Cardiac muscle cell (in vitro differentiated cells and primary cell): ENCODE measurements at regions not wholly inside any gene's neighbourhood (a gene's known extent, or its start where the extent isn't known, plus 50 kb on each side); places are given as distances from the start of the nearest gene placed in this dataset.

ENCODE experiments used
- DNase-seq, 2 donors: peaks; one replicate each; pipeline versions ENCODE4 v3.0.0 to v3.0.0-alpha.2; 2010 to 2017; ENCODE audit warnings: low read depth in 1 of 2, low spot score in 1 of 2
- H3K27ac ChIP-seq: fragments of 200-600 bp; sonication (generic); 2 replicates; pipeline ENCODE4 v1.5.1; 2016
- H3K27me3 ChIP-seq: fragments of 200-600 bp; sonication (generic); 2 replicates; pipeline ENCODE4 v1.6.0; 2016; ENCODE audit warnings: control low read depth
- H3K36me3 ChIP-seq: fragments of 200-600 bp; sonication (generic); 2 replicates; pipeline ENCODE4 v1.5.1; 2016; ENCODE audit warnings: control low read depth
- H3K4me1 ChIP-seq: fragments of 200-600 bp; sonication (generic); 2 replicates; pipeline ENCODE4 v1.8.1; 2017; ENCODE audit warnings: low read depth, mild to moderate bottlenecking, mixed run types
- H3K4me3 ChIP-seq: fragments of 200-600 bp; sonication (generic); 2 replicates; pipeline ENCODE4 v1.5.1; 2016; ENCODE audit warnings: mild to moderate bottlenecking
- H3K9me3 ChIP-seq: fragments of 200-600 bp; sonication (generic); 2 replicates; pipeline ENCODE4 v1.5.1; 2017; ENCODE audit warnings: low read depth, mild to moderate bottlenecking, control low read depth
- CTCF ChIP-seq: IDR thresholded peaks from 2 replicates; pipeline ENCODE4 v1.5.1; 2012; ENCODE audit warnings: low read depth, mild to moderate bottlenecking, low read length

- Histone ChIP-seq H3K9me3 (no peaks in the 10 kb centered on the region), H3K36me3 (no peaks in the 10 kb centered on the region), H3K27ac (no peak overlapping the region), H3K27me3 (no peaks in the 10 kb centered on the region), H3K4me3 (no peak overlapping the region), H3K4me1 (no peaks in the 10 kb centered on the region)
- DNase-seq = peak in 1 of 2 donors; percentile 74
- TF ChIP-seq CTCF = no peak
Measured at GRCh38 chr4:96016634-96017299, 176.9 kb downstream of the PDHA2 start.

- DNase-seq = no peak
- H3K27me3 ChIP-seq = no peaks in the 10 kb centered on the region
- H3K36me3 ChIP-seq = no peaks in the 10 kb centered on the region
- no peak overlapping the region for H3K27ac ChIP-seq
- no peak for TF ChIP-seq CTCF
- H3K9me3 ChIP-seq = no peaks in the 10 kb centered on the region
- H3K4me1 ChIP-seq = no peaks in the 10 kb centered on the region
- no peak overlapping the region for H3K4me3 ChIP-seq
Measured at GRCh38 chr4:96025011-96025410, 185.1 kb downstream of the PDHA2 start.

- Histone ChIP-seq H3K4me3 (no peak overlapping the region), H3K9me3 (no peaks in the 10 kb centered on the region), H3K27me3 (no peaks in the 10 kb centered on the region), H3K27ac (no peak overlapping the region), H3K4me1 (no peaks in the 10 kb centered on the region), H3K36me3 (no peaks in the 10 kb centered on the region)
- peak; percentile 48 for TF ChIP-seq CTCF
- peak; percentile 52 to 60 for DNase-seq
Measured at GRCh38 chr4:96035727-96036126, 195.8 kb downstream of the PDHA2 start.

- no peak for TF ChIP-seq CTCF
- DNase-seq = no peak
- Histone ChIP-seq H3K27ac (no peak overlapping the region), H3K27me3 (no peaks in the 10 kb centered on the region), H3K36me3 (no peaks in the 10 kb centered on the region), H3K4me1 (no peaks in the 10 kb centered on the region), H3K4me3 (no peak overlapping the region), H3K9me3 (no peaks in the 10 kb centered on the region)
Measured at GRCh38 chr4:96036781-96037180, 196.9 kb downstream of the PDHA2 start.

GRCh38 chr4:96037705-96038104 is 197.8 kb downstream of the PDHA2 start:
- Histone ChIP-seq H3K9me3 (no peaks in the 10 kb centered on the region), H3K27me3 (no peaks in the 10 kb centered on the region), H3K27ac (no peak overlapping the region), H3K36me3 (no peaks in the 10 kb centered on the region), H3K4me1 (no peaks in the 10 kb centered on the region), H3K4me3 (no peak overlapping the region)
- no peak for DNase-seq
- no peak for TF ChIP-seq CTCF
